ENCODE measurements at regions not wholly inside any gene's neighbourhood (a gene's known extent, or its start where the extent isn't known, plus 50 kb on each side); places are given as distances from the start of the nearest gene placed in this dataset.
"Not testable (repeated sequence)": the region's sequence is repeated elsewhere in the genome, so short reads cannot be mapped to it uniquely, and the experiment has no call there.

DNA sequence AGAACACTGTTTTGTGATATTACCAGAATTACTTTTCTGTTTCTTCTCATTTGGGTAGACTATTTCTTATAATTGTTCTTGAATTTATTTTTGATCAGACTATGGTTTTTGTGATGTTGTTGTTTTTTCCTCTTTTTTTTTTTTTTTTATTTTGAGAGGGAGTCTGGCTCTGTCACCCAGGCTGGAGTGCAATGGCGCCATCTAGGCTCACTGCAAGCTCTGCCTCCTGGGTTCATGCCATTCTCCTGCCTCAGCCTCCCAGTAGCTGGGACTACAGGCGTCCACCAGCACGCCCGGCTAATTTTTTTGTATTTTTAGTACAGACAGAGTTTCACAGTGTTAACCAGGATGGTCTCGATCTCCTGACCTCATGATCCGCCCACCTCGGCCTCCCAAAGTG is 352.6 kb downstream of the CPXCR1 start:
- FAIRE-seq; H3K27ac ChIP-seq (ENCODE audit: low read depth in 1 of 3, low read length in 2 of 3); H3K9me3 ChIP-seq (ENCODE audit: control insufficient read depth in 2 of 2, insufficient read depth in 1 of 2, low read depth in 1 of 2, low read length in 1 of 2); H3K36me3 ChIP-seq (ENCODE audit: control insufficient read depth in 3 of 3, insufficient read depth in 2 of 3, low read depth in 1 of 3, low read length in 3 of 3); H3K4me3 ChIP-seq (ENCODE audit: low read depth in 1 of 3, low read length in 3 of 3); H3K4me1 ChIP-seq (ENCODE audit: control insufficient read depth in 3 of 3, insufficient read depth in 2 of 3, low read depth in 1 of 3, low read length in 2 of 3); H3K27me3 ChIP-seq (ENCODE audit: control insufficient read depth in 3 of 3, insufficient read depth in 3 of 3, low read length in 3 of 3); DNase-seq: not testable (repeated sequence)
- 83 to 93% (median 90%) methylated on average over 7 of the region's 7 CpGs for WGBS, 3 donors

DNA sequence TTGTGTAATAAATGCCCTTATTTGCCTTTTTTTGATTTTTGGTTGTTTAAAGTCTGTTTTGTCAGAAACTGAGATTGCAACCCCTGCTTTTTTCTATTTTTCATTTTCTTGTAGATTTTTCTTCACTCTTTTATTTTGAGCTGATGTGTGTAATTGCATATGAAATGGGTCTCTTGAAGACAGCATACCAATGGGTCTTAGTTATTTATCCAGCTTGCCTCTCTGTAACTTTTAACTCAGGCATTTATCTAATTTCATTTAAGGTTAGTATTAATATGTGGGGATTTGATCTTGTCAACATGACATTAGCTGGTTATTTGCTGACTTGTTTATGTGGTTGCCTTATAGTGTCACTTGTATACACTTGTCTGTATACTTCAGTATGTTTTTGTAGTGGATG is 378.0 kb downstream of the CPXCR1 start:
- H3K27me3 ChIP-seq (ENCODE audit: control insufficient read depth in 3 of 3, insufficient read depth in 3 of 3, low read length in 3 of 3), result no peaks in the 10 kb centered on the region
- H3K36me3 ChIP-seq (ENCODE audit: control insufficient read depth in 3 of 3, insufficient read depth in 2 of 3, low read depth in 1 of 3, low read length in 3 of 3), result no peaks in the 10 kb centered on the region
- peaks cover 0 to 9% of the 10 kb centered on the region in 2 donors for H3K9me3 ChIP-seq (ENCODE audit: control insufficient read depth in 2 of 2, insufficient read depth in 1 of 2, low read depth in 1 of 2, low read length in 1 of 2)
- no peak for DNase-seq
- H3K4me3 ChIP-seq (ENCODE audit: low read depth in 1 of 3, low read length in 3 of 3), result no peak overlapping the region
- no peaks in the 10 kb centered on the region for H3K4me1 ChIP-seq (ENCODE audit: control insufficient read depth in 3 of 3, insufficient read depth in 2 of 3, low read depth in 1 of 3, low read length in 2 of 3)
- FAIRE-seq, result no peak
- H3K27ac ChIP-seq (ENCODE audit: low read depth in 1 of 3, low read length in 2 of 3), result no peak overlapping the region
